GM12873 (cell line): ENCODE measurements at regions not wholly inside any gene's neighbourhood (a gene's known extent, or its start where the extent isn't known, plus 50 kb on each side); places are given as distances from the start of the nearest gene placed in this dataset.

Experiments
- TF ChIP-seq, protein P1 (sequence below): IDR thresholded peaks from 2 replicates; pipeline ENCODE4 v1.5.1; 2012; ENCODE audit warnings: low read depth, mild to moderate bottlenecking, moderate library complexity, low read length, control low read depth; ENCODE audit not compliant: insufficient read depth; ENCODE audit errors: missing control alignments

GRCh38 chr5:136726506-136726905 lies 361.2 kb upstream of the TRPC7 start:
- TF ChIP-seq, protein P1, sequence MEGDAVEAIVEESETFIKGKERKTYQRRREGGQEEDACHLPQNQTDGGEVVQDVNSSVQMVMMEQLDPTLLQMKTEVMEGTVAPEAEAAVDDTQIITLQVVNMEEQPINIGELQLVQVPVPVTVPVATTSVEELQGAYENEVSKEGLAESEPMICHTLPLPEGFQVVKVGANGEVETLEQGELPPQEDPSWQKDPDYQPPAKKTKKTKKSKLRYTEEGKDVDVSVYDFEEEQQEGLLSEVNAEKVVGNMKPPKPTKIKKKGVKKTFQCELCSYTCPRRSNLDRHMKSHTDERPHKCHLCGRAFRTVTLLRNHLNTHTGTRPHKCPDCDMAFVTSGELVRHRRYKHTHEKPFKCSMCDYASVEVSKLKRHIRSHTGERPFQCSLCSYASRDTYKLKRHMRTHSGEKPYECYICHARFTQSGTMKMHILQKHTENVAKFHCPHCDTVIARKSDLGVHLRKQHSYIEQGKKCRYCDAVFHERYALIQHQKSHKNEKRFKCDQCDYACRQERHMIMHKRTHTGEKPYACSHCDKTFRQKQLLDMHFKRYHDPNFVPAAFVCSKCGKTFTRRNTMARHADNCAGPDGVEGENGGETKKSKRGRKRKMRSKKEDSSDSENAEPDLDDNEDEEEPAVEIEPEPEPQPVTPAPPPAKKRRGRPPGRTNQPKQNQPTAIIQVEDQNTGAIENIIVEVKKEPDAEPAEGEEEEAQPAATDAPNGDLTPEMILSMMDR, result no peak

DNA sequence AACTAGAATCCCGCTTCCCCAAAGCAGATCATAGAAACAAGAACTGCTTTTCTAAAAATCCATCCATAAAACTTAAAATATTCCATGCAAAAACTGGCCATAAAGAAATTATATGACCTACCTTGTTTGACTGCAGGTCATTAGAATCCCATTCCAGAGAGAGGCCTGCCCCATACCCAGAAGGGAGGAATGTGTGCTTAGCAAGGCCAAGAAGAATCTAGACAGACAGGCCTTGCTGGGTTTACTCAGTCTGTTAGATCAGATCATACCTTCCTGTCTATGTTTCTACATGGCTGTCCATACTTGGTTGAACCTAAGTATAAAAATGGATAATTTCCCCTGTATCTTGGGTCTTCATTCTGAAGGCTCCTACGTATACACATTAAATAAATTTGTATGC lies 358.8 kb upstream of the TRPC7 start:
- TF ChIP-seq, protein P1, result no peak

- TF ChIP-seq, protein P1, result no peak
Observed at GRCh38 chr5:136722581-136722980, 357.2 kb upstream of the TRPC7 start.

DNA sequence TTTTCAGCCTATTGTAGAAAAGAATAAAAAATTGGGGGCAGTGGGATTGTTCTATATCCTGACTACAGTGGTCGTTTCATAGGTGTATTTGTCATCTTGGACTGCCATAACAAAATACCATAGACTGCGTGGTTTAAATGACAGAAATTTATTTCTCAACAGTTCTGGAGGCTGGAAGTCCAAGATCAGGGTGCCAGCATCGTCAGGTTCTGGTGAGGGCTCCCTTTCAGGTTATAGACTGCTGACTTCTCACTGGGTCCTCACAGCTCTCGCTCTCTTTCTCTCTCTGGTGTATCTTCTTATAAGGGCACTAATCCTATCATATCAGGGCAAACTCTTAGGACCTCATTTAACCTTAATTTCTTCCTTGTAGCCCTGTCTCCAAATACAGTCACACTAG lies 356.7 kb upstream of the TRPC7 start:
- TF ChIP-seq, protein P1, result no peak

DNA sequence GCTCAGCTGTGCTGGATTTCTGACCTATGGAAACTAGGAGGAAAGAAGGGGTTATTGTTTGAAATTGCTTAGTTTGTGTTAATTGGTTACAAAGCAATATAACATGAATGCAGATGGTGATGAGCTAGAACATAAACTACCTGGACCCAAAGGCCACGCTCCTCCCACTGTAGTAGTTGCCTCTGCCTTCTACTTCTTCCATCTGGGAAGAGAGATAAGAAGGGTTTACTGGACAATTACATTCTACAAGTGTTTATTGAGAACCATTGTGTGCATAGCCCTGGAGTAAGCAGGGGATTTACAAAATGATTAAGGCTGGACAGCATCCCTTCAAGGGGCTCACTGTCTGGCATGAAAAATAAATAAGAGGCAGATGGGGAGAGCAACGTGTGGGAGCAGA lies 355.3 kb upstream of the TRPC7 start:
- TF ChIP-seq, protein P1, result no peak

DNA sequence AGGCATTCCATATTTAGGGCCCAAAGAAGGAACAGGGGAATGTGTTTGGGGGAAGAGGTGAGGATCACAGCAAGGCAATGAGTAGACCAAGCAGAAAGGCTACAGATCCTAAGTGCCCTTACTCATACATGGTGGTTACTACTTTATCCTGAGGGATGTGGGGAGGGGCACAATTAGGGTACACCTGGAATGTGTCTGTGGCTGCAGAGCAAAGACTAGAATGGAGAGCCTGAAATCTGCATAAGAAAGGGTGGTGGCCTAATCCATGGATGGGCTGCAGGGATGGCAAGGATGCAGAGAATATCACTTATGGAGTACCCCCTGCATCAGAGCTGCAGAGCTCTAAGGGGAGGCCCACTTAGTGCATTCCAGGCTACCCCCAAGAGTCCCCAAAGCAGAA lies 352.6 kb upstream of the TRPC7 start:
- TF ChIP-seq, protein P1, result no peak

DNA sequence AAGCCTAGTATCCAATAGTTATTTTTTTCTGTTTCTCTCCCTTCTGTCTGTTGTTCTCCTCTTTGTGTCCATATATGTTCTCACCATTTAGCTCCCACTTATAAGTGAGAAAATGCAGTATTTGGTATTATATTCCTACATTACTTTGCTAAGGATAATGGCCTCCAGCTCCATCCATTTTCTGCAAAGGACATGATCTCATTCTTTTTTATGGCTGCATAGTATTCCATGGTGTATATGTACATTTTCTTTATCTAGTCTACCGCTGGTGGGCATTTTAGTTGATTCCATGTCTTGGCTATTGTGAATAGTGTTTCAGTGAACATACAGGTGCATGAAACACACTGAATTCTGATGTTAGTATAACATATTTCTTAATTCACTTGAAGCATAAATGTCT lies 348.9 kb upstream of the TRPC7 start:
- TF ChIP-seq, protein P1, result no peak
